Cardiac fibroblast (primary cell): ENCODE measurements at regions not wholly inside any gene's neighbourhood (a gene's known extent, or its start where the extent isn't known, plus 50 kb on each side); places are given as distances from the start of the nearest gene placed in this dataset.

Source experiments
- DNase-seq, 2 donors: peaks; one replicate each; pipeline versions ENCODE4 v3.0.0 to v3.0.0-alpha.2; 2010; ENCODE audit warnings: low read depth in 2 of 2
- H3K4me3 ChIP-seq, 2 donors: replicated peaks in 1 of 2; 1 replicate in 1 of 2; 2 replicates in 1 of 2; pipeline ENCODE4 v1.5.1; 2011; ENCODE audit warnings: low read depth in 2 of 2, low read length in 2 of 2, mild to moderate bottlenecking in 2 of 2, moderate library complexity in 1 of 2
- CTCF ChIP-seq: IDR thresholded peaks from one replicate; pipeline ENCODE4 v1.5.1; 2011; ENCODE audit warnings: low read depth, mild to moderate bottlenecking, low read length, inconsistent platforms

GRCh38 chr1:81053826-81054225 lies 746.9 kb upstream of the ADGRL2 start:
- no peak for TF ChIP-seq CTCF
- H3K4me3 ChIP-seq = no peak overlapping the region
- no peak for DNase-seq

GRCh38 chr1:81052162-81052561 lies 748.6 kb upstream of the ADGRL2 start:
- no peak for DNase-seq
- TF ChIP-seq CTCF = no peak
- no peak overlapping the region for H3K4me3 ChIP-seq

- no peak for DNase-seq
- H3K4me3 ChIP-seq = no peak overlapping the region
- no peak for TF ChIP-seq CTCF
Observed at GRCh38 chr1:81050390-81050789, 750.3 kb upstream of the ADGRL2 start.

GRCh38 chr1:81044708-81045107 lies 756.0 kb upstream of the ADGRL2 start:
- no peak overlapping the region for H3K4me3 ChIP-seq
- peak; percentile 25 to 55 for DNase-seq
- no peak for TF ChIP-seq CTCF

- TF ChIP-seq CTCF = no peak
- no peak for DNase-seq
- no peak overlapping the region for H3K4me3 ChIP-seq
Observed at GRCh38 chr1:81042225-81042624, 758.5 kb upstream of the ADGRL2 start.

- TF ChIP-seq CTCF = no peak
- H3K4me3 ChIP-seq = no peak overlapping the region
- no peak for DNase-seq
Observed at GRCh38 chr1:81034291-81034690, 766.4 kb upstream of the ADGRL2 start.

GRCh38 chr1:81032973-81033425 lies 767.7 kb upstream of the ADGRL2 start:
- TF ChIP-seq CTCF = no peak
- no peak for DNase-seq
- H3K4me3 ChIP-seq = no peak overlapping the region
